Kasumi-1 (cell line): ENCODE measurements at regions not wholly inside any gene's neighbourhood (a gene's known extent, or its start where the extent isn't known, plus 50 kb on each side); places are given as distances from the start of the nearest gene placed in this dataset.
"Not testable (repeated sequence)": the region's sequence is repeated elsewhere in the genome, so short reads cannot be mapped to it uniquely, and the experiment has no call there.

Experiments used
- DNase-seq, 2 experiments: peaks; one replicate each; lab custom pipeline; 2025; lab: John Stamatoyannopoulos, UW

DNA sequence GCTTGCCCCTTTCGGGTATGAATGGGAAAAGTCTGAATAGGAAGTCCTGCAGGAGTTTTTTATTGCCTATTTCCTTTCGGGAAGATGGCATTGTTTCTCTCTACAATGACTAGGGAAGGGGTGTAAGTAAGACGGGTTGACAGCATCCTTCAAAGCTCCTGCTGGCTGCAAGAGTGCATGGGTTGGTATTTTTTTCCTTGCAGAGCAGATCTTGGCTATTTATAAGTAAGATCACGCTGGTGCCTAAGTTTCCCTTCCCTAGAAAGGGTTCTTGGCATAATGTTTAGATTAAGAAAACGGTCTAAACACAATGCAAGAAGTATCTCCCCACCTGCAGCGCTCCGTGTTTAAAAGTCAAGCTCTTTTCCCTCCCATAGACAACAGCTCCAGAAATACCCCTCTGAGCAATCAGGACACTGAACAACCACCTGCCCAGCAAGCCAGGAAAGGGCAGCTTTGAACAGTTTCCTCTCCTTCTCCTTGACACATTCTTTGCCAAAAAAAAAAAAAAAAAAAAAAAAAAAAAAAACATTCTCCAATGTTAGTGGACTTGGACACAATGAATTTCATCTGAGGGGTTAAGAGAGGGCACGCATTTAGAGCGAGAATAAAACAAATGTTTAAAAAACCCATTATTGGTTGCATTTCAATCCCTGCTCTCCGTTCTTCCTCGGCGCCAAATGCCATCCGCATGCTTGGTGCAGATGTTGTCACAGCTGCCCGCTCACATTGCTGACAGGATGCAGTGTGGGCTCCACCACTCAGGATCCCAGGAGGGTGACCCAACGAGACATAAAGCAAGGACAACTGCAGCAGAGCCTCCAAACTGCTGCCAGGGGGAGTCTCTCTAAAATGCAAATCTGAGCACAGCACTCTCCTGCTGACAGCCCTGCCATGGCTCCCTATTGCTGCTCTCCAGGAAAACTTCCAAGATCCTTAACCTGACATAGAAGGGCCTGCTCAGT lies 427.4 kb upstream of the MGMT start:
- DNase-seq, result no peak

DNA sequence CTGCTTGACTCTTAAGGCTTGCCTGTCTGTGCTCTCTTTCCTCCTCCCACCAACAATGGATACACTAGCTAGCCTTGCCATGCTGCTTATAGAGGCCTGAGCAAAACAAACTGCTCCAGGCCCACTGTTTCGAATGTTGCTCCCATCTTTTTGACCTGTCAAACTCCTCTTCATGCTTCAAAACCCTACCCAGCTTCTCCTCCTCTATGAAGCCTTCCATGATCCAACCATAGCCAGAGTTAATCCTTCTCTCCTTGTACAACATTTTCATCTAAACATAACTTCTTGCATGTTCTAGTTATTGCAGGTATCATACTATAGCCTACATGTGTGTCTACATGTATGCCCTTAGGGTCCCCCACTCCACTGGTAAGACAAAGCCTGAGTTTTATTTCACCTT lies 426.7 kb upstream of the MGMT start:
- DNase-seq, result no peak

DNA sequence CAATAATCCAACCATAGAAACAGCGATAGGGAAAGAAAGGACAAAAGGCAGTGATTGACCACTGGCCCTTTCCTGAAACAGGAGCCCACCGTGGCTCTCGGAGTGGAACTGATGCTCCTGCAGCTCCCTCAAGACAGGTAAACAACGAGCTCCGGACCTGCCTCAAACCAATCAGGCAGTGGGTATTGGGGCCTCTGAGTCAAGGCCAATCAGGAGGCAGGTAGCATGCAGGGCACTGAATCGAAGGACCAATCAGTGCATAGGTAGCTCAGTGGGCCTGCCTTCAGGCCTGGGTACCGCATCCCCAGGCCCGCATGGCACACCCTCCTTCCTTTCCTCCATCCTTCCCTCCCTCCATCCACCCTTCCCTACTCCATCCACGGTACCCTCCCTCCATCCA lies 425.1 kb upstream of the MGMT start:
- no peak for DNase-seq

DNA sequence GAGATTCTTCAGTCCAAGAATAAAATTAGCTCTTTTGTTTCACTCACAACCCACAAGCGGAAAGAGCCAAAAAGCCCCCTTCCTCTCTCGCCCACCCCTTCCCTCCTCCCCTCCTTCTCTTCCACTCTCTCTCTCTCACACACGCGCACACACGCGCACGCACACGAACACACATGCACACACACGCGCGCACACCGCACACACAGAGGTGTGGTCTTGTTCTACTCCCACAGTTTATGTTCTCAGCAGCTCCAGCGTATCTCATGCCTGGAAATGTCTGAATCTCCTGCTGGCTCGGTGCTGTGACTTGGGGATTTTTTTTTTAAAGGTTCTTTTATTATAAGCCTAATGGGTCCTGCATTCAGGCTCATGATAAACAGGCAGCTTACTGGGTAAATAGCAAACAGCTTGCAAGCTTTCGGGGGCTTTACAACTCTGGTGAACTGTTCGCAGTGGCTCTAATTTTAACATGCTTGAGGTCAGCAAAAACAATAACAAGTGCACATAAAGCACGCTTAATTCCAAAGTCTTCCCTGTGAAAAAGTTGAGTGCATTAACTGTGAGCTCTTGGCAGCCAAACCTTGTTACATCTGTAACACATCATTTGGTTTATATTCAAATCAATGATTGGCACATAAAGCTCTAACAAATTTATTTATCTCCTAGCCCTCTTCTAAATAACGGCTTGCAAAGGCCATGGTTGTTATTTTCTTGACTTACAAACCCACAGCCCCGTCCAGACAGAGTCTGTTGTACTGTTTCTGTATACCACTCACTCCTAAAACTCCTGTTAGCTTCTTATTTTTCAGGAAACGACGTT lies 424.1 kb upstream of the MGMT start:
- DNase-seq, result no peak

DNA sequence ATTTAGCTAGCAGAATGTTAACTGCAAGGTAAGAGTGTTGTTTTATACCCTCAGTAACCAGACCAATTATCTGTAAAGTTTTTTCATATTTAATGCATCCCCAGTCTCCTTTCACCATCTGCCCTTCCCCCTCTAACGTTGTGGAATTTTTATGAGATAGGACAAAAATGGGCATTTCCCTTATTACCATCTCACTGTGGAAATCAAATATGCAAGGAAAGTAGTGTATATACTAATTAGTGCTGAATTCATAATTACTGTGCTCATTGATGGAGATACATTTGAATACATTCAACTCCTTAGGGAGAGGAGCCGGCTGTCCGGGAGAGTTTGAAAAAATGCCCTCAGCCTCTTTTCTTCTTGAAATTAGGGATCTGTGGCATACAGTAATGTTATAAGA lies 423.4 kb upstream of the MGMT start:
- no peak for DNase-seq

DNA sequence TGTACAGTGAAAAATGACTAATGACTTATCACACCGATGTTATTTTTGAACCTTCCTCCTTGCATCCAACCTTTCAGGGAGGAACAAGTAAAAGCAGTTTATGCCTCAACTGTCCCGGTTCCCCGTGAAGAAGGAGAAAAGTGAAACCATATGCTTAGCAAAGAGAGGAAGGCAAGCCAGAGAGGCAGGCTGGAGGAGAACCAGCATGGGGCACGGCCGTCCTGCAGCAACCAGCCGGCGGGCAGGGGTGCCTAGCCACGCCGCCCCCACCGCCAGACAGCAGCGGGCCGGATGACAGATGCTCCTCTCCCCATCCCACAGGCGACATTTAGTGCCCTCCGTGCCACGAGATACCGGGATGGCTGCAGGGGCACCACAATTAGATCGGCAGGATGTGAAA lies 421.4 kb upstream of the MGMT start:
- DNase-seq, result no peak

DNA sequence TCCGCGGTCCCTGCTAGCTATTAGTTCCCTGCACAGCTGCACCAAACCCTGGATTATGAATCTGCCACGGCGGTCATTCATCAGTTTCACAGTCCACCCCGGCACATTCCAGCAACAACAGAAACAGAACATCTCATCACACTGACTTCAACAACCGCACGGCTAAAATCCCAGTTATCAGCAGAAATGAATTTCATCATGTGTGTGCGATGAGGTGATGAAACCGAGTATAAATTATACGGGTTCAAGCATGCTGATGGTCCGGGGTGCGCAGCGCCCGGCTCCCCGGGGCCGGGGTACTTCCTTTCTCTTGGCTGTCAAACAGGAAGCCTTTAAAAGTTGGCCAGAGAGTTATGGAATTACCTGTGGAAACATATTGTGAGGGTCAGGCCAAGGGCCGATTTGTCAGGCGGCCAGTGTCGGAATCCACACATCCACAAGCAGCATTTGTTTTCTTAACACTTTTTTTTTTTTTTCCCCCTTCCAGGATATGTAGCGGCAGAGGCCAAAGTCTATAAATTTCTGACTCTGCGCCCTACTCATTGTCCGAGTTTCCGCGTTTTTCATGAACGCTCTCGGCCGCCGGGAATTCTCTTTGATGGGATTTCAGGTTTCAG lies 420.9 kb upstream of the MGMT start:
- no peak for DNase-seq

DNA sequence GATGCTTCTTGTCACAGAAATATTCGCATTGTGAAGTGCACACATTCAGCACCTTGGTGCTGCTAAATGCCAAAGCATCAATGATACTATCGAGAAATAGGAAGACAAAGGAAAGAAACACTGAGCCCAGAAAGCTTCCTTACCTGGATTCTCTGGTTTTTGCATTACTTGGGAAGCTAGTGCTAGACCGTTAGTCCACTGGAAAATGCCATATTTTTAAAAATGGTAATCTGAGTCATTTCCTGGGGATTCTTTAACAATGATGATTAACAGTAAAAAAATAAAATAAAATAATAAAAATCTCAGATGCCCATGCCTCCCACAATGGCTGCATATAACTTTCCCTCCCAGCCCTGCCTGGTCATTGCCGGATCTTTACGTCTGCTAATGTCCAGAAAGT lies 420.1 kb upstream of the MGMT start:
- DNase-seq, result no peak

DNA sequence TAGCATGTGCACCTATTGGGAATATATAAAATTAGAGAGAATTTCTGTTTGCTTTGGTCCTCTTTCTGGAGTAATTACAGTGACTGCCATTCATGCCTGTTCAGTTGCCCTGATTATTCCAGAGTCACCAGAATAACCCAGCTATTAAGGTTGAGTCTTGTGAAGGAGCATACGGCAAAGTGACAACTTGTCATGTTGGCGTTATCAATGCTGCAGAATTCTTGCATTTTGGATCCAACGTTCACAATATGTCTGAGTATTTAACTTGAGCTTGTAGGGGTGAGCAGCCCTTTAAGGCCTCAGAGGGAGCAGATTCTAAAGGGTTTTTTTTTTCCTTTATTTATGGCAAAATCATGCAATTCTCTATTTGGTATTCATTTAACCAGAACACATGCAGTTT lies 419.4 kb upstream of the MGMT start:
- no peak for DNase-seq

DNA sequence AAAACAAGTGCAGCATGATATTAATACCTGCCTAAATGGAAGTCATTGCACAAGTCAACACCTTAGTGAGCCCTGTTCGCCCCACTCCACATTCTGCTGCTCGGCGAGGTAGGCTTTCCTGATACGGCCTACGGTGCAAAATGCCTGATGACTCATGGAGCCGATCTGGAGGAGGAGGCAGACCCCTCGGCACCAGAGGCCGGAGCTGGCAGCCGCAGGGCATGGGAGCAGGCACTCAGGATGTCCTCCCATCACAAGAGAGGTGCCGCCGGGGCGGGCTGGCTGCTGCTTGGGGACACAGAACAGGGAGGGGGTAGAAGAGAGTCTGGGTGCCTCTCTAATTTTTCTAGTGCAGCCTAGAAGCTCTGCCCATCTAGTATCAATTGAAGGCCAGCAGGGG lies 418.5 kb upstream of the MGMT start:
- no peak for DNase-seq

DNA sequence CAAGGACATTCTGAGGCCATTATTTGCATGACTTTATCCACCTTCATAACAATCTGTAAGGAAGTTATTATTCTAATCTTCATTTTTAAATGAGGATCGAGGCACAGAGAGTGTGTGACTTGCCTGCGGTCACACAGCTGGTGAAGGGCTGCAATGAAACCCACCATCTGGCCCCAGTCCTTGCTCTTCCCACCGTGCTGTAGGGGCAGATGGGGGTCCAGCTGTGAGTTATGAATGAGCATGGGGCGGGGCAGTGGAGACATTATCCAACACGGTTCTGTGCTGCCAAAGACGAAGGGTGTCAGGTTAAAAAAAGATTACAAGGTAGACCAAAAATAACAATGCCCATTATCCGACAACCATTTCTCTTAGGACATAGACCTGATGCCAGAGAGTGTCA lies 417.5 kb upstream of the MGMT start:
- DNase-seq, result no peak

DNA sequence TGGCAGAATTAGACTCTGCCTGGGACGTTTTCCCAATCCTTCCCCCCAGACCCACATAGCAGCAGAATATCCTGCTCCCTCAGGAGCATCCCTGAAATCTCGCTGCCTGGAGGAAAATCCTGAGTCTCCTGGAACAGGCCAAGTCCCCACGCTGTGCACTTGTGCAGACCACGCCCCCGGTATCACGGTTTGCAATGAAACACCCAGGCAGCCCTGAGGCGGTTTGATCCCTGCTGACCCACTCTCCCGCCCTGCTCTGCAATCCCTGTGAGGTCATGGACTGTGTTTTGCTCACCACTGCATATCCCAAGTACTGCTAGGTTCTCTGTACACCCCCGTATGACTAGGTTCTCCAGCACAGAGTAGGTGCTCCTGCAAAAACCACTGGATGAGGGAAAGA lies 411.8 kb upstream of the MGMT start:
- no peak for DNase-seq

DNA sequence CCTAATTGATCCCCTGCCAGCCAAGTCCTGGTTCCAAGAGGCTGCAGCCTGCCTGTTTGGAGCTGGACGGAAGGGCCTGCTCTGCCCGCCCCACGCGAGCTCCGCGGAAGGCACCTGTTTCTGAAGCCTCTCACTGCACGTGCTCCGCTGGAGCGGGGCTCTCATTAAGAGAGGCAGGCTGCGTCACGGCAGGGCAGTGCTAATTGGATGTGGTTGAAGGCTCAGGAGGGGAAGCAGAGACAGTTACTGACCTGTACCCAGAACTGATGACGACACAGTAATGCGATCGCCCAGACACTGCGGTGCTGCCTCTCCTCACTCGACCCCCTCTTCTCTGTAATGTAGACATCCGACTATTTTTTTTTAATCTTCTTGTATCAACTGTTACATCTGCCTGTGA lies 411.1 kb upstream of the MGMT start:
- no peak for DNase-seq

DNA sequence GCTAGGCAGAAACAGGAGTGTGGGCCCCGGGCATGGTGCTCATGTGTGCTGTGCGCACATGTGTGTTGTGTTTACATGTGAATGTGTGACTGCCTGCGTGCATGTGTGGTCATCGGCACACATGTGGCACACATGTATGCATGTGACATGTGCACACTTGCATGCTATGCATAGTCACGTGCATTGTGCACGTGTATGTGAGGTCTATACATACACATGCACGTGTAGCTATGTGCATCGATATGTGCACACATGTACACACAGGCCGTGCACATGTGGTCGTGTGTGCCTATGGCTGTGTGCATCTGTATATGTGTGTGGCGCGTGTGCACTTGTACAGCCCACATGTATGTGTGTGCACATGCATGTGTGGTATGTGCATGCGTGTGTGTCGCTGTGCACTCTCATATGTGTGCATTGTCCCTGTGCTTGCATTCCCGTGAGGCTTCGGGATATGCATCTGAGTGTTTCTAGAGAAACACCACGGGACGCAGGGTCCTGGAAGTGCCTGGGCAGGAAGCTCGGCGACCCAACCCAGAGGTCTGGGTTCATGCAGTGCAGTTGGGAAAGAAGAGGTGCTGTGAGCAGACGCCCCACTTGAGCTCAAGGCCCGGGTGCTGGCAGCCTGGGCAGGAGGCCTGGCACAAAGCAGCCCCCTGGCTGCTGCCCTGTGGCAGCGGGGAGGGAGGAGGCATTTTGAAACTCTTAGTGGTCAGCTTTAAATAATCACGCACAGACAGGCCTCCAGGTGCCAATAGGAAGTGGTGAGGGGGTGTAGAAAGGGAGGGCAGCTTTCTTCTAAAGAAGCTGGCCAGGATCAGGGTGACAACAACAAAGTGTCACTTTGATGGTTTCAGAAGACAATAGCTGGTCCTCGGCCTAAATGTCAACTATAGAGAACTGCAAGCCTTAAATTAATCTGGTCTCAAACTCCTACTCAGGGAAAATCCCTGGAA lies 410.0 kb upstream of the MGMT start:
- DNase-seq, result no peak

DNA sequence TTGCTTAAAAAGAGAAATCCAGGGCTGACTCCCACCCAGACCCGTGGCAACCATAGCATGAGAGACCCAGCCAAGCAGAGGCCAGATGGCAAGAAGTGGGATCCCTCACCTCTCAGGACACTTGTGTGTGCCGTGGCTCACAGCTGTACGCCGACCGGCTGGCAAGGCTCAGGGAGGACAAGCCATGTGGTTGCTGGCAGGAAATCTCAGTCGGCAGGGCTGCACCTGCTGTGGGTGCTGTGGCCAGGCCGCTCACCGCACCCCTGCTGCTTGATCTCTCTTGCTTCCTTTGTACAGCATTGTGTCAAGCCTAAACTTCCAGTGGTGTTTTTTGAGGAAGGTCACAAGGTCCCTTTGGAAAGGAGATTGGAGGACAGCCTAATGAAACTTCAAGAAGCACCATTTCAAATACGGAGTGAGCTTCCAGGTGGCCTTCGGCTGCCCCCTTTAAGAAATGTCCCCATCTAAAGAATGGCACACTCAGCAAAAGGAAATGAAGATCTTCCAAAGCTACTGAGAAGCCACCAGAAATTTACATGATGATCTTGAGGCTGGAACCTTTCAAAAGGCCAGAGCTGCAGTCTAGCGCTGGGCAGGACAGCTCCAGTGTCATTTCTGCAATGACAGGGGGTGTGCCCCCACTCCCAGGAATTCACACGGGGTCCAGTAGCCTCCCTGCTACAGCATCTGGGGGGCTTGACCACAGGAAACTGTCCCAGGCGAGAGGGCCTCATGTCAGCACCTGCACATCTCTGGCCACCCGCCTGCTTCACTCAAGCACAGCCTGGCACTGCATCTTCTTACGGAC lies 409.0 kb upstream of the MGMT start:
- DNase-seq, result no peak

DNA sequence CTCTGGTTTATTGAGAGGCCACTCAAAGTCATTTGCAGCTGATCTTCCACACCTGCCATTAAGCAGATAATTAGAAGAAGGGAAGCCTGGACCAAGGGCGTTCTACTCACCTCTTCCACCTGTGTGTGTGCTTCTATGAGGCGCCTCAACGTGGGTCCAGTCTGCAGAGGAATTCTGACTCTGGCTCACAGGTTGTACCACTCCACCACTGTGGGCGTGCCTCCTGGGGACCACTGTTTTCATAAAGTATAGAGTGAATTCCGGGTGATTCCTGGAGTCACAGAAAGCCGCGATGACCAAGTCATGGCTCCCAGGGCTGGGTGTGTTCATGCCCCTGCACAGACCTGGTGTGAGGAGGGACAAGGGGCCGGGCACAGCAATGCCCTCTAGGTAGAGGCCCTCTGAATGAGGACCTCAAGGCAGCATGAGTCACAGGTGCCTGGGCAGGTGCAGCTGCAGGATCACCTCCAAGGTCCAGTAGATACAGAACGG lies 408.3 kb upstream of the MGMT start:
- no peak for DNase-seq

DNA sequence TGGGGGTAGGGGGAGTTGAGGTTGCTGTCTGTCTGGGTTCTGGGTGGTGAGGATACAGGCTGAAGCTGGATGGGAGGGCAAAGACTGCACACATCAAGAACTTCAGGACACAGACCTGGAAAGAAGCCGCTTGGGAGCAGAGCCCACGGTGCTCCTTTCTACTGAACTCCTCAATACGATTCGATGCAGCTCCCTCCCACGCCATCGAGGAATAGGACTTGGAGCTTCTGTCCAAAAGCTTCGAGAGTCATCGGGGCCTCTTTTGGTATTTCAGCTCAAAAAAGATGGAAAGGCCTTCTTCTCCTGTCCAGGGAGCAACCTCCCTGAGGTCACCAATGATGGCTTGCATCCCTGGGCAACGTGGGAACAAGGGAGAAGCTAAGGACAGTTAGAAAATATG lies 407.1 kb upstream of the MGMT start:
- no peak for DNase-seq

DNA sequence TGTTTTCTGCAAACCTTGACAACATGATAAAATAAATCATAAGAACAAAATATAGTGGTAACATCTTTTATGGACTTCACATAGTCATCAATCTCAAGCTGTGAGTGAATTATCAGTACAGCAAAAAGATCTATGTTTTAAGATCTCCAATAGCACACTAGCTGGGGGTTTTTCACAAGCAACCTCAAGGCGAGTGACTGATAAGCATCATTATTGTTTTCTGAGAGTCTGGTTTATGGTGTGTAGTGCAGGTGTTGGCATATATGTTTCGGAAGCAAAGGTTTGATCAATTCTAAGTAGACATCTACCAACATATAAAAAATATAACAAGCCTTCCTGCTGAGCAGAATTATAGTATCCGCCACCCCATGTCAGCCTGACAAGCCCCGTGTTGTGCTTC lies 403.8 kb upstream of the MGMT start:
- DNase-seq, result no peak

DNA sequence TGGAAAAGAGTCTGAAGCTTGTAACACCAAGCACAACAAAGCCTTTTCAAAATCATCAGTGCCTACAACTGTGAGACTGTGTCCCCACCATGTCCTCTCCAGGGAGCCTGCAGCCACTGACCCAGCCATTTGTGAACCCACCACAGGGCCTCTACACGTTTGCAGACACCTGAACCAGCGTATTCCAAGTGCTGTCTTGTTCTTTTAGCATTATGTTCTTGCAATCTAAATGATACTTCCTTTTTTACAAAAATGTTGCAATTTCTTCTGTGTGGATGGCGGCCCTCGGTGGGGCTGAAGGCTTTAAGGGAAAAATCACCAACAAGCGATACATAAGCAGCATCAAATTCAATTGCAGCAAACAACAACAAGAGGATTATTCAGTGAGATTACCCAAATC lies 403.2 kb upstream of the MGMT start:
- DNase-seq, result no peak

DNA sequence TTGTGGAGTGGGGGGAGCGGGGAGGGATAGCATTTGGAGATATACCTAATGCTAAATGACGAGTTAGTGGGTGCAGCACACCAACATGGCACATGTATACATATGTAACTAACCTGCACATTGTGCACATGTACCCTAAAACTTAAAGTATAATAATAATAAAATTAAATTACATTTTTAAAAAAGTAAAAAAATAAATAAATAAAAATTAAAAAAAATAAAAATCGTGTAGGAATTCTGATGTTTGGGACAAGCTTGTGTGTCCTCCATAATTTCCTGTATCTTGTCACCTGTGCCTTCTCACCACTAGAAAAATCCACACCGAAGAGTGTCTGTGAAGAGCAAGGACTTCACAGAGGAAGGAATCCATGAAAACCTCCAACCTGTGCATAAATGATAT lies 400.5 kb upstream of the MGMT start:
- not testable (repeated sequence) for DNase-seq

DNA sequence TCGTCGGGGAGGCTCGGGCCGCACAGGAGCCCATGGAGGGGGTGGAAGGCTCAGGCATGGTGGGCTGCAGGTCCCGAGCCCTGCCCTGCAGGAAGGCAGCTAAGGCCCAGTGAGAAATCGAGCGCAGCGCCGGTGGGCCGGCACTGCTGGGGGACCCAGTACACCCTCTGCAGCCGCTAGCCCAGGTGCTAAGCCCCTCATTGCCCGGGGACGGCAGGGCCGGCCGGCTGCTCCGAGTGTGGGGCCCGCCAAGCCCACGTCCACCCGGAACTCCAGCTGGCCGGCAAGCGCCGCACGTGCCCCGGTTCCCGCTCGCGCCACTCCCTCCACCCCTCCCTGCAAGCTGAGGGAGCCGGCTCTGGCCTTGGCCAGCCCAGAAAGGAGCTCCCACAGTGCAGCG lies 395.6 kb upstream of the MGMT start:
- DNase-seq, result not testable (repeated sequence)
